Adrenal gland (tissue), 9 donors: ENCODE measurements at regions not wholly inside any gene's neighbourhood (a gene's known extent, or its start where the extent isn't known, plus 50 kb on each side); places are given as distances from the start of the nearest gene placed in this dataset.
"Not testable (repeated sequence)": the region's sequence is repeated elsewhere in the genome, so short reads cannot be mapped to it uniquely, and the experiment has no call there.

Experiments
- DNase-seq, 7 donors: peaks; one replicate each; pipeline ENCODE4 v3.0.0-alpha.2; 2019 to 2020
- H3K27ac ChIP-seq, 5 donors: fragments of 200-600 bp; sonication (generic) in 4 of 5; 1 replicate in 3 of 5; 2 replicates in 2 of 5; pipeline versions ENCODE4 v1.5.1 to v1.8.0; 2016 to 2020; ENCODE audit warnings: mild to moderate bottlenecking in 1 of 5
- H3K27me3 ChIP-seq: fragments of 200-600 bp; 2 replicates; pipeline ENCODE4 v1.8.0; 2021
- H3K36me3 ChIP-seq, 2 donors: fragments of 200-600 bp; replicated peaks in 1 of 2; 1 replicate in 1 of 2; 2 replicates in 1 of 2; pipeline versions ENCODE4 v1.5.1 to v1.8.0; 2018 to 2022
- H3K4me1 ChIP-seq, 2 donors: fragments of 200-600 bp; replicated peaks in 1 of 2; 1 replicate in 1 of 2; 2 replicates in 1 of 2; pipeline versions ENCODE4 v1.5.1 to v1.8.0; 2018 to 2021
- H3K4me3 ChIP-seq, 4 donors: fragments of 200-600 bp; sonication (generic) in 3 of 4; one replicate each; pipeline ENCODE4 v1.5.1; 2016 to 2018
- H3K9me3 ChIP-seq, 3 donors: fragments of 200-600 bp; sonication (generic) in 1 of 3; replicated peaks in 1 of 3; 1 replicate in 2 of 3; 2 replicates in 1 of 3; pipeline versions ENCODE4 v1.5.1 to v1.8.0; 2016 to 2021
- CTCF ChIP-seq, 6 experiments: fragments of 450-650 bp in 4 of 6; fragments of 200-600 bp in 2 of 6; sonication (generic) in 1 of 6; IDR thresholded peaks; 1 replicate in 5 of 6; 2 replicates in 1 of 6; pipeline versions ENCODE4 v1.5.1 to v1.8.0; 2016 to 2021; ENCODE audit warnings: antibody characterized with exemption in 6 of 6, mild to moderate bottlenecking in 2 of 6, moderate library complexity in 1 of 6
- POLR2A ChIP-seq, 2 donors: fragments of 450-650 bp; IDR thresholded peaks; one replicate each; pipeline ENCODE4 v1.6.1; 2017; ENCODE audit warnings: antibody characterized with exemption in 2 of 2, mild to moderate bottlenecking in 2 of 2, moderate library complexity in 1 of 2
- WGBS, 4 donors: extraction: QIAGEN DNeasy Blood & Tissue Kit in 2 of 4; methylation state at CpG; one replicate each; pipeline versions ENCODE4 v1.1.5 to v1.1.7; 2013 to 2017; 5-methylcytosine and 5-hydroxymethylcytosine counted together
- intact Hi-C, 2 donors: fragments of 100-400 bp; cut with DNase I; formaldehyde crosslinking; loops; one replicate each; pipeline versions ENCODE4 v1.14.1 to v1.15.0; 2022 to 2023
- donor health status: healthy with polysubstance abuse.
- donor health status: Bipolar disorder and iron deficiency.
- donor health status: DM: yes; HTN: yes; CAD: no.
- donor health status: DM: no; HTN: no; CAD: no.
- donor health status: DM: no; HTN: no; CAD: no.

DNA sequence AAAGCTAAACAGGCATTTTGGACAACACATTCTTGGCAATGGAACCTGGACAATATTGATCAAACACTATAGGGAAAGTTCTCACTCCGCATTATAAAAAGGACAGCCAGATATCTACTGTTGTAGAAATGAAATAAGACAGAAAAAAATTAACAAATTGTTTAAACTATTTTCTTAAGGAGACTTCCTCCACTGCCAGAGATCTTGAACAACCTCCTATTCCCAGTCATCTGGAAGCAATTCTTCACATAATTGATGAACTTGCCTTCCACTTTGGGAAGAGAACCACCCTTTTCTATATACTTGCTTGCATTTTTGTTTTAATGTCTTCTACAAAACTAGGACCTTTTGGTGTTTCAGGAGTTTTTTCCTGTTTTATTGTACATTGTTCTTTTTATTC is 216.1 kb downstream of the CASP12 start:
- Histone ChIP-seq H3K27me3 (no peaks in the 10 kb centered on the region), H3K4me1 (no peaks in the 10 kb centered on the region), H3K27ac (no peak overlapping the region), H3K4me3 (no peak overlapping the region), H3K9me3 (peaks cover 0 to 8% (median 0%) of the 10 kb centered on the region in 3 donors), H3K36me3 (no peaks in the 10 kb centered on the region)
- WGBS, 4 donors: 88 to 97% (median 94%) methylated on average over 1 of the region's 1 CpG
- DNase-seq: no peak
- intact Hi-C loops: no loop called here
- TF ChIP-seq CTCF (IDR thresholded peaks at IDR 0.05) (no peak), POLR2A (IDR thresholded peaks at IDR 0.05) (no peak)

GRCh38 chr11:104679258-104679657 is 219.0 kb downstream of the CASP12 start:
- DNase-seq: no peak
- Histone ChIP-seq H3K4me1 (no peaks in the 10 kb centered on the region), H3K27ac (no peak overlapping the region), H3K4me3 (no peak overlapping the region), H3K9me3 (peaks cover 0 to 6% (median 0%) of the 10 kb centered on the region in 3 donors), H3K36me3 (no peaks in the 10 kb centered on the region), H3K27me3 (no peaks in the 10 kb centered on the region)
- WGBS, 4 donors: 81 to 88% (median 84%) methylated on average over 2 of the region's 2 CpGs
- intact Hi-C loops: no loop called here
- TF ChIP-seq CTCF (IDR thresholded peaks at IDR 0.05) (no peak), POLR2A (IDR thresholded peaks at IDR 0.05) (no peak)

DNA sequence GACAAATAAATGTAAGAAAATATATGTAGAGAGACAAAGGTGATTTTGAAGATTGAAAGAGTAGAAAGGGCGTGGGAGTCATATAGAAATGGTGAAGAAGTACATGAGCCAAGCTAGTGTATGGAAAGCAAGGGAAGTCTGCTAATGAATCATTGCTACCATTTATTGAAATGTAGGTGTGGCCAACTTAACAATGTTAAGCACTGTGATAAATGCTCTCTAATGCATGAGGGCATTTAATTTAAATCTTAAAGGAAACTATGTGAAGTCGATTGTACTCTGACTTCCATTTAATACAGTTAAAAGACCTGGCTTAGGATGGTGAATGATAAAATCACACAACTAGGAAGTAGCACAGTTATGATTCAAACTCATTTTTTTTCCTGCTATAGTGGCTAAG is 219.9 kb downstream of the CASP12 start:
- no peak for TF ChIP-seq POLR2A (IDR thresholded peaks at IDR 0.05)
- DNase-seq: no peak
- no peak overlapping the region for H3K27ac ChIP-seq
- no peaks in the 10 kb centered on the region for H3K9me3 ChIP-seq
- H3K27me3 ChIP-seq: no peaks in the 10 kb centered on the region
- WGBS, 4 donors: 49 to 75% (median 73%) methylated on average over 2 of the region's 2 CpGs
- H3K36me3 ChIP-seq: no peaks in the 10 kb centered on the region
- H3K4me1 ChIP-seq: no peaks in the 10 kb centered on the region
- intact Hi-C loops: no loop called here
- H3K4me3 ChIP-seq: no peak overlapping the region

GRCh38 chr11:104677069-104677468 is 221.2 kb downstream of the CASP12 start:
- H3K9me3 ChIP-seq, H3K27ac ChIP-seq, H3K27me3 ChIP-seq, H3K4me1 ChIP-seq, H3K4me3 ChIP-seq, DNase-seq, H3K36me3 ChIP-seq, intact Hi-C loops: not testable (repeated sequence)
- 89 to 100% (median 98%) methylated on average over 1 of the region's 3 CpGs for WGBS, 4 donors

GRCh38 chr11:104672897-104673296 is 225.4 kb downstream of the CASP12 start:
- Histone ChIP-seq H3K4me1 (no peaks in the 10 kb centered on the region), H3K27me3 (no peaks in the 10 kb centered on the region), H3K36me3 (no peaks in the 10 kb centered on the region), H3K4me3 (no peak overlapping the region), H3K27ac (no peak overlapping the region), H3K9me3 (no peaks in the 10 kb centered on the region)
- no peak for TF ChIP-seq CTCF (IDR thresholded peaks at IDR 0.05)
- no peak for TF ChIP-seq POLR2A (IDR thresholded peaks at IDR 0.05)
- DNase-seq: no peak
- intact Hi-C loops: no loop called here
